Left hindlimb (tissue), 1 donor: ENCODE measurements at regions not wholly inside any gene's neighbourhood (a gene's known extent, or its start where the extent isn't known, plus 50 kb on each side); places are given as distances from the start of the nearest gene placed in this dataset.

Experiments used
- DNase-seq: peaks from one replicate; pipeline ENCODE4 v3.0.0-alpha.2; 2018

DNA sequence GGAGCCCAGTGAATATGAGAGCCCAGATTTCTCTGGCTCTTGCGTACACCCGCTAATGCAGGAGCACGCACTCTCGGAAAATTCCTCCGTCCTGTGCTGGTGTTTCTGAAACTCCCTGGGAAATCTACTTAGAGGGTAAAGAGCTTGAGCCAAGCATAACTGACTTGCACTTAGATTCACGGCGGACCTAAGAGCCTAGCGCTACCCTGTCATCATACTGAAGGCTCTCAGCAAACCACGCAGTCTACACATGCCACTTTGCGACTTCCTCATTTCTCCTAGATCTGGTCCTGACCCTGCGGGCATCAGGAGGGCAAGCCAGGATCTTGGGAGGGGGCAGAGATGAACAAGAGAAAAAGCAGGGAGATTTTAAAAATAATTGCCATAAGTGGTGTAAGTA lies 324.7 kb downstream of the CD83 start:
- no peak for DNase-seq

DNA sequence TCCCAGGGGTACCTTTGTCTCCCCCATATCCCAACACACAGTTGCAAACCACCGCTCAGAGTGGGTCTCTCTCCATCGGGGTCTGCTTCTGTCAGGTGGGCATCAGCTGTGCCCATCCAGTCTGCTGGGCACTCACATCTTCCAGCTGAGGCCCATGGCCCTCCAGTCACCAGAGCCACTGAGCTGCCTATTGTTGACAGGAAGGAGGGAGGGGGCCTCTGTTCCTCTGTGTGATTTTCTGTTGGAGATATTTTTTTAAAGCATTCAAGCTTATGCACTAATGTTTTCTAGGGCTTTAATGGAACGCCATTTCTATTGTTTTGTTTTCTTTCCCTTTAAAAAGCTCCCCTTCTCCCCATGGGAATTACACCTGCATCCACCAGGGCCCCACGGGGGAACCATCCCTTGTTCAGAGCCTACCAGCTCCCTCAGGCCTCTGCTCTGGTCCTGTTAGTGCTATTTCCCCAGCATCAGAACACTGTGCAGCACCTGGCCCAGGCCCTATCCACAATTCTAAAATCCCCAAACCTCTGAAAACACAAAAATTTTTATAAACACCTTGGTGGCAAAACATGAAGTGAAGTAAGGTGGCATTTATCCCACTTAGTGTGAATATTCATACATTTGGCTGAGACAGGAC lies 326.2 kb downstream of the CD83 start:
- DNase-seq: no peak

DNA sequence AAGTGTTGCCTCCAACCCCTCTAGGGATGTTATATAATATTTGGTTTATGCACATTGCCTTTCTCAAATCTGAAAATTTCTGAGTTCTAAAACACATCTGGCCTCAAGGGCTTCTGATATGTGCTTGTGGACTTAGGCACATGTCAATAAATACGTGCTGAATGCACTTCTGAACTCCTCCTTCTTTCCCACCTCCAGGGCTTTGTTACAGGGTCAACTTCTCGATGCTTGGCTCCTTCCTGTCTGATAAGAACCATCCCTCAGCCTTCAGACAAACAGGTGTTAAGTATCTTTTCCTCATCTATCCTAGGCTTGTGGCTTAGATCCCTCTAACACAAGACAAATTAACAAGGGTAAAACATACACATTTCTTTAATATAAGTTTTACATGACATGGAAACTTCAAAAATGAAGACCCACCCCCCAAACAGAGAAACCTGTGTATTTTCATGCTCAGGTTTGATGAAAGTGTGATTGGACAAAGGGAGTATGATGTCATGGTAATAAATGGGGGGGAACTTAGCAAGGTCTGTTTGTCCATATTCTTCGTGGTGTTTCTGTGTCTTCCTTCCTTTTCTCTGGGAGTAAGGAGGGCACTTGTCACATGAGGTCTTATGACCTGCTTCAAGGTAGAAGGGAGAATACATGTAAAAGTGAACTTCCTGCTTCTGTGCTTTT lies 326.9 kb downstream of the CD83 start:
- DNase-seq: no peak

DNA sequence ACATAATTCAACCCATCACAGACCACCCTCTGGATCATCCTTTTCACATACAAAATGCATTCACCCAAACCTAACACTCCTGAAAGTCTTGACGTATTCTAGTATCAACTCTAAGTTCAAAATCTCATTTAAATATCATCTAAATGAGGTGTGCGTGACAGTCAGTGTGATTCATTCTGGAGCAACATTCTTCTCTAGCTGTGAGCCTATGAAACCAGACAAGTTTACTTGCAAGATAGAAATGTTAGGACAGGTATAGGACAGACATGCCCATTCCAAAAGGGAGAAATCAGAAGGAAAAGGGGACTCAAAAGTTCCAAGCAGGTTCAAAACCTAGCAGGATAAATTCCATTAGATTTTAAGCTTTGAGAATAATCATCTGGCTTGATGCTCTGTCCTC lies 329.7 kb downstream of the CD83 start:
- DNase-seq: no peak

DNA sequence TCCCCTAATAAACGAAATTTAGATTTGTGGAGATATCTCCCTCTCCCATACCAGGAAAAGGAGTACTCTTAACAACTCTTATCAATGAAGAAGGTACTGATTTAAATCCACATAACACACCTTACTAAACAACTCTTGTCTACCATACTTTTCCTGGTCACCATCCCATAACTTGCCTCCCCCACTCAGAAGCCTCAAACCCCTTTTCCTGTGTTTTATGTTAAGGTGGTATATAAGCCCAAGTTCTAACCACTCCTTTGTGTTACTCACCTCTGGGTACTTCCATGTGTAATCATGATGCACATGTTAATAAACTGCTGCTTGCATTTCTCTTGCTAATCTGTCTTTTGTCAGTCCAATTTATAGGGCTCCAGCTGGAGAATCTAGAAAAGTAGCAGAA lies 330.7 kb downstream of the CD83 start:
- DNase-seq: no peak

DNA sequence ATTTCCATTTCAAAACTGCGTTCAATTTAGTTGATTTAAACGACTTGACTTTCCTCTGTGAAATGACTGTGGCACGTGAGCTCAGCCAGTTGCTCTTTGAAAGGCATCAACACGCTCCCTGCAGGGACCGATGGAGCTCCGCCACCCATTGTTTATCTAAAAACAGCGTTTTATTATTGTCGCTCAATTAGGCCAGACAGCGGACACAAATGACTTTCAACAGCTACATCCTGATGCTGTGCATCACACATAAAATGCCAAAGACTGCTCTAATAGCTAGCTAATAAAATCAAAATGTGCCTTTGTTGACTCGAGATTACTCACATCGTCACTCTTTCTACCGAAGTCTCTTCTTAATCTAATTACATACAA lies 332.5 kb downstream of the CD83 start:
- DNase-seq: no peak

DNA sequence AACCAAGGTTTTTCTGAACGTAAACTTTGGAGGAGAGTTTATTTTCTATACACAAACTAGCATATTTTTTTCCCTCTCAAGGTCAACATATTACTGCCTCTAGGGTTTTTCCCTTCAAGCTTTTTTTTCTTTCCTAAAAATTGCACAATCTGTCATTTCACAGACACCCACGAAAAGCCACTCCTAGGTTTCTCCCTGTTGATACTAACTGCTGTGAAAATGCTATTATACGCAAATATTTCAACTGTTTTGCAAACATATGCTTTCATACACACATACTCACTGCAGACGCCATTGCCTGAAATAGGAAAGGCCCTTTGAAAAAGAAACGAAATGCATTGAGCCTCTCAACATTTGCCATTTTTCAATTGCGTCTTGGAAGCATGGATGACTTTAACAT lies 333.0 kb downstream of the CD83 start:
- no peak for DNase-seq

DNA sequence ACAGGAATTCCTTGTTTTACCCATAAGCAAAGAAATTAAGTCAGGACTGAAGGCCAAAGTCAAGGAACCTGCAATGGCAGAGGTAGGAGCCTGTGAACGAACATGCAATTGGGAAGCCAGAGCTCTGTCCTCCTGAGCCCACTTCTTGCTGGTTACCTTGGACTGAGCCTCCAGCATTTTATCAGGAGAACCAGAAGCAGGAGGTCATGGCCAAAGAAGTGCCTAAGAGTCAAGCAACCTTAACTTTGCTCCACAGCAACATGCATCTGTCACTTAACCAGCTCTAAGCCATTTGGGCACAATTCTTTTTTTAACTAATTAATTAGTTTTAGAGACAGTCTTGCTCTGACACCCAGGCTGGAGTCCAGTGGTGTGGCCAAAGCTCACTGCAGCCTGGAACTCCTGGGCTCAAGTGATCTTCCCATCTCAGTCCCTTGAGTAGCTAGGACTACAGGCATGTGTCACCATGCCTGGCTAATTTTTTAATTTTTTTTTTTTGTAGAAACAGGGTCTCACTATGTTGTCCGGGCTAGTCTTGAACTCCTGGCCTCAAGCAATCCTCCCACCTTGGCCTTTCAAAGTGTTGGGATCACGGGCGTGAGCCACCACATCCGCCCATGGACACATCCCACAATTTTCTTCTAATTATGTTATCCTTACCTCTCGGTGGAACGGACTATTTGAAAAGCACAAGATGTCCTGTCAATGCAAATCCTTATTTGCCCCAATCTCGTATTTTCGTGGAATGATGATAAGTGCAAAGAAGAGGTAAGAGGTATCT lies 334.2 kb downstream of the CD83 start:
- no peak for DNase-seq

DNA sequence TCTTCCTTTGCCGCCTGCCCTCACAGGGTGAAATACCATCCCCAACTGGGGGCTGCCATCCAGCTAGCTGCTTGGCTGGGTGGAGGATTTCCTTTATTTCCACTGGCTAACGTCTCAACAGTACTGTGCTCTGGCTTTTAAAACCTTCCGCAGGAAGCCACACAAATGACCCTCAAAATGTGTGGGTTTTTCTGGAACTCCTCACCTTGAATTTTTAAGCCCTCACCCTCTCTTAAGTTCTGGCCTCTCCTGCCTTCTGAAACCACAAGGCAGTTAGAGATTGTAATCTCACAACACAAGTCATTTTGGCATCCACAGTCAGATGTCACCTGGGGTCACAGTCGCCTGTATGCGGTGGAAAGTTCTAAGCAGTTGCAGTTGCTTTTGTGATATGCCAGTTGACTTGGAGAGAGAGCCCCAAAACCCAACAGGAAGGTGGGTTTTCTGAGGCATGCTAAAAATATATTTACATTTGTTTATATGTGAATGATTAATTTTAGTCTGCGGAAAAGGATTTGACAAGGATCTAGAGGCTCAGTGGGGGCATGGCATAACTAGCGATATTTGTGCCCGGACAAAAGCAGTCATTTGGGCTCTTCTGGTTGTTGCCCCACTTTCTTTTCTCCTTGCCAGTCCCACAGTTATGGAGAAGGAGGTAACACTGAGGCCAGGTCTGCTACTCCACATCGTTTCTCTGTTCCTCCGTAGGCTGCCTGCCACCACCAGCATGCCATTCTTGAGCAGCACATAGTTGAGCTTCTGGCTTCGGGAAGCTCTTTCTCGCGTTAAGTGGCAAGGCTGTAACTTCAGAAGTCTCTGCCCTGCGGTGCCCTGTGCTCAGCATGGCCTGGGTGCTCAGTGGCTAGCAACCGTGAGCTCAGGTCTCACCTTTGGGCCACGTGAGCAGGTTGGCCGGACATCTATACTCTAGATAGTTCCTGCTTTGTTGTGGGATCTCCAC lies 335.3 kb downstream of the CD83 start:
- no peak for DNase-seq

DNA sequence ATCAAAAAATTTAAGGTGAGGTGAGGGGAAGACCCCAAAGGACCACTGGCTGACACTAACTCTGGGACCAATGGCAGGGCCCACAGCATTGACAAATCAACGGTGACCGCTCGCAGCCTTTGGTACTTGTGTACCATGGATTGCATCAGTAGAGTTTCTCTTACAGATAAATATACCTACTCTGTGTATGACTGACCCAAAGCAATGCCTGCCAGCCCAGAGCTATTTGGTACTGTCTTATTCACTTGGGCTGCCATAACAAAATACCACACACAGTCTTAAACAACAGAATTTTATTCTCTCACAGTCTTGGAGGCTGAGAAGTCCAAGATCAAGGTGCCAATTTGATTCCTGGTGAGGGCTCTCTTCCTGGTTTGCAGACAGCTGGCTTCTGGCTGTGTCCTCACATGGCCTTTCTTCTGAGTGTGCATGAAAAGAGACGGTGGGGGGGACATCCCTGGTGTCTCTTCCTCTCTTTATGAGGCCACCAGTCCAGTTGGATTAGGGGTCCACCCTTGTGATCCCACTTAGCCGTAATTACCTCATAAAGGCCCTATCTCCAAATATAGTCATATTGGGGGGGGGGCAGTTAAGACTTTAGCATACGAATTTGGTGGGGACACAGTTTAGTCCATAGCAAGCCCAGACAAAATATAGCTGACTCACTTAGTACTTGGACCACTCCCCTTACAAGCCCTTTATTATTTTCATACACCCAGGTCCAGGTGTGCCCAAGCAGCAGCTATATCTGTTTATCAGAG lies 336.3 kb downstream of the CD83 start:
- no peak for DNase-seq

DNA sequence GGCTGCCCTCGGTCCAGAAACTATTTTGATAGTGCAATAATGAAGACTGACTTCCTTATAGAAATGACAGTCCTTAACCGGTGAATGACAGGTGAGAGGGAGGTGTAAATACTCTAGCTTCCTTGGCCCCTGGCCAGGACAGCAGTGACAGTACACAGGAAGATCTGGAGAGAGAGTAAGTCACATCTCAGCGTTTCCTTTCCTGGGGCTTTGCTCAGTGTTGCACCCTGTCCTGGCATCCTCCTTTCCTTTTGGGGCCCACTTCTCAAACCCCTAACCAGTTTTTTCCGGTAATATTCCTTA lies 336.9 kb downstream of the CD83 start:
- no peak for DNase-seq

DNA sequence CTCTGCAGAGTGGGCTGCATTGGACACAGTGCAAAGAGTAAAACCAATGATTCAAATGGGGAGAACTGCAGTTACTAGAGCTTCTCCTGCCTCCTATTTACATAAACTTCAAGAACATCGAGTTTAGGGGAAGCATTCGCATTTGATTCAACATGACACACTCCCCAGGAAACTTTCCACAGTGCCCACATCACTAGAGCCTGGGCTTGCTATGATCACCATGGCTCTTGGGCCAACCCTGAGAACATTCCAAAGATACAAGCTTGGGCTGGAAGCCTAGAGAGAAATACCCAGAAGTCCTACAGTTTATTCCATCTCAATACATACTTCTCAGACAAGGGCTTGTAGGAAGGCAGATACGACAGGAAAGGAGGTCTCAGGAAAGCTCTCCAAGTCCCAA lies 337.9 kb downstream of the CD83 start:
- DNase-seq: no peak

DNA sequence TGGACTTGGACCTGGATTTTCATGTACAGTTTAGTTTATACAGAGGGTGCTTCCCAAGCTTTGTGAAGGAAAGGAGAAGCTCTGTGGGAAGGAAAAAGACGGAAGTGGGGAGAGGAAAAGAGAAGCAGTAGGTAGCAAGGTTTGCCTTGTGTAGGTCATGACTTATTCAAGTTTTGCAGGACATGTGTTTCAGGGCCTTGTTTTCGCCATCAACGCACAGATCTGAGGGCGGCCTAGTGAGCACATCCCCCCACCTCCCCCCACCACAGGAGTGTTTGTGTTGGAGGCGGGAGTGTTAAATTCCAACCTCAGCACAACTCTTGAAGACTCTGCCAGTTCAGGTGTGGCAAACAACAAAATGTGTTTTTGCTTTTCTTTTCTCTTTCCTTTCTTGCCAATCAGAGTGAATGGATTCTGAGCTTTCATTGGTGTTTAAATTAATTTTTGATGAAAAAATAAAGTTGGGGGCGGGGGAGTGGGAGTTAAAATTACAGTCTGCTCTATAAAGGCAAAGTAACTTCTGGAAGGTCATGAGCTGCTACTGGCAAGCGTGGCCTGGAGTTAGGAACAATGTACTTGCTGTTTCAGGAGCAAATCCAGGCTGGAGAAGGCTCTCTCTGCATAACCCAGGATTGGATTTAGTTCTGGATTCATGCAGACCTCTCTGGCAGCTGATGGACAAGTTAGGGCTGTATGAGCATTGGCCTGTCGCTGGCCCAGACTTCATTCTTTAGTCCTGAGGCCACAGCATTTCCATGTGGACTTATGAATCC lies 338.5 kb downstream of the CD83 start:
- no peak for DNase-seq

DNA sequence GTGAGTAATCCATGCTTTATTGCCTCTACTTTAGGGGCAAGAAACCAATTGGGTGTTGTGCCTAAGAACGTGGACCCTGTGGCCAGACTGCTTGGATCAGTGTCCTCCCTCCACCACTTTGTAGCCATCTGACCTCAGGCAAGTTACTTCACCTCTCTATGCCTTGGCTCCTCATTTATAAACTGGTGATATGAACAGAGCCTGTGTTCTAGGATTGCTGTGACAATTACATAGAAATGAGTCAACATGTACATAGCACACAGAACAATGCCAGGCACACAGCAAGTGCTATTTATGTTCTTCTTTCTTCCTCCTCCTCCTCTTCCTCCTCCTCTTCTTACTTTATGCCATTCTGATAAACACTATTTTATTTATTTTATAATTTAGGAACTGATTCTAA lies 339.4 kb downstream of the CD83 start:
- DNase-seq: no peak

DNA sequence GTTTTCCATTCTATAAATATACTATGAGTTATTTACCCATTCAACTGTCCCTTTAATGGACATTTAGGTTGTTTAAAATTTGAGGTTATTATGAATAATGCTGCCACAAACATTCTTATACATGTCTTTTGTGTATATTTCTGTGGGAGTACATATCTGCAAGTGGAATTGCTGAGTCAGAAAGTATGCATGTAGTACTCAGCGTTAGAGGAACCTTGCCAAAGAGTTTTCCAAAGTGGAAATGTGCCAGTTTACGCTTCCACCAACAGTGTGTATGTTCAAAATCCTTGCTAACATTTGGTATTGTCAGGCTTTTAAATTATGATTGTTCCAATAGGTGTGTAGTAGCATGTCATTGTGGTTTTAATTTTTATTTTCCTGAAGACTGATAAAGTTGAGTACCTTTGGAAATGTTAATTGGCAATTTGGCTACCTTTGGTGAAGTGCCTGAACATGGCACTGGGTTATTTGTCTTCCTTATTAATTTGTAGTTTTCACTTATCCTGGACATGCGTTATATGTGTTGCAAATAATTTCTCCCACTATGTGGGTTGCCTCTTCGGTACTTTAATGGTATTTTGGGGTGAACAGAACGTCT lies 341.2 kb downstream of the CD83 start:
- no peak for DNase-seq

DNA sequence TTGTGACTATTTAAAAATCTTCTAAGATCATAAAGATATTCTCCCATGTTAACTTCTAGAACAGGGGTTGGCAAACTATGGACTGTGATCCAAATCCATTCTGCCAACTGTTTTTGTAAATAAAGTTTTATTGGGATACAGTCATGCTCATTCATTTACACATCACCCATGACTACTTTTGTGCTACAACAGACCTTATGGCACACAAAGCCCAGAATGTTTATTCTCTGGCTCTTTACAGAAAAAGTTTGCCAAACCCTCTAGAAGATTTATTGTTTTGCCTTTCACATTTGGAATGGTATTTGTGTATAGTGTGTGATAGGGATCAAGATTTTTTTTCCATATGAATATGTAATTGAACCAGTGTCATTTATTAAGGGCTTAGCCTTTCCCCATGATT lies 341.7 kb downstream of the CD83 start:
- DNase-seq: no peak

DNA sequence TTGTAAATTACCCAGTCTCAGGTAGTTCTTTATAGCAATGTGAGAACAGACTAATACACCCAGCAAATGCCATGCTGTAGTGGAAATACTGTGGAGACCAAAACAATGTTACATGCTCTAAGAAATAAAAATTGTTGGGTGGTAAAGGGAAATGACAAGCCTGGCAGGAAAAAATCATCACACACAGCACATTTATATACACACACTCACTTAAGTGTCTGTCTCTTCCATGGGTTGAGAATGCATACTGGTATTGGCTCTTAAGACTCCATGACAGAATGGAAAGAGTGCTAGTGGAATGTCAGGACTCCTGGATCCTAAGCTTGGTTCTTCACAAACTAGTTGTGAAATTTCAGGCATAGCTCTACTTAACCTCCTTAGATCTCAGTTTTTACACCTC lies 343.0 kb downstream of the CD83 start:
- DNase-seq: no peak

DNA sequence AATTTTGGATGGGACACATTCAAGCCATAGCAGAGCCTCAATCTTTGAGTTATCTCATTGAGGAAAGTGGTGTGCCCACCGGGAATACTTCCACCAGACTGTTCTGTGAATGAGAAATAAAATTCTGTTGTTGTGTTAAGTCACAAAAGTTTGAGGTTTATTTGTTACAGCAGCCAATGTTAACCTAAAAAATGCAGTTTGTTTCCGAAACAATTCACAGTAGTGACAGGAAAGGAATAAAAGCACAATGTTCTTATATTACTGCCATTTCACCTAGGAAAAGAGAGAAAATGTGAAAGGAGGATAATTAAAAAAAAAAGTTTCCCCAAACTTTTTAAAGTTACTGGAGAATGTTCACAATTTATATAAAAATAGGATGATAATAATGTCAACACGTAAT lies 344.6 kb downstream of the CD83 start:
- DNase-seq: no peak

DNA sequence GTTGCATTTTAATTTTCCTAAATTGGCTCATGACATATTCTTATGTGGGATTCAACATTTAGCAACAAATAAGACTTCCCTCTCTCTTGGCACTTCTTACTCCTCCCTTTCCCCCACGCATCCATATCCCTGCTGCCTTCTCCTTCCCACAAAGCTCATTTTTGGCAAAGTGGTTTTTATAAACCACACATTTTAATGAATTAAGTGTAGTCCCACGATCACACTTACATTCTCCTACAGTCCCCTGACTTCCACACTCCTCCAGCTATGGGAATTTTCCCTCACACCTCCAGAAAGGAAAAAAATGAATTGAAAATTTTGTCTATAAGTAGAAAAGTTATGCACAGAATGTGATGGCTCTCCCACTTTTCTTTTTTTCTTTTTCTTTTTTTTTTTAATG lies 345.0 kb downstream of the CD83 start:
- DNase-seq: no peak

DNA sequence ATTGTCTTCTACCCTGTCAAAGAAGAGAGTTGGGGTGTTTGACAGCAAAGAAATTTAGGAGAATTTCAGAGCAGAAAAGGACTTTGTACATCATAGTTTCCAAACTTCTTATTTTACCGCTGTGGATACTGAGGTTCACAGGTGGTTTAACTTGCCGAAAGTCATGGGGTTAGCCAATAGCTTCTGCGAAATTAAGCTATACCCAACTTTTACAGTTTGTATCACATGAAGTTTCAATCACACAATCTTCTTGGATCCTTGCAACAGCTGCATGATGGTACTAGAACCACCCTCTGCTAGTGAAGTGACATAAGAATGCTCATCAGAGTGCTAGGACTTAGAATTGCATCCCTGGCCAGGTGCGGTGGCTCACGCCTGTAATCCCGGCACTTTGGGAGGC lies 345.5 kb downstream of the CD83 start:
- DNase-seq: no peak

DNA sequence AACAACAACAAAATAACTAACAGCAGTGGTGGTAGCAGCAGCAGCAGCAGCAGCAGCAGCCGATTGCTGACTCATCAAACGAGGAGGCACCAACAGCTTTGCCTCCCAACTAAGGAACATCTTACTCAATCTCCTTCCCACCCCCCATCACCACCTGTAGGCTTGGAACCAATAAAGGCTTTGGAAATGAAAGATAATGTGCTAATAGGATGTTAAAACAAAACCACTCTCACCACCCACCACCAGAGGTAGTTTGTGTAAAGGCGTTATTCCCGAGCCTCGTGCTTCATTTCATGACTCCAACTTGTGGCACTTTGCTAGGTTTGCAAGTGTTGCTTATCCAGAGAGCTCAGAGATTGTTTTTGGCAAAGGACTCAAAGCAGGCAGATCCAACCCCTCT lies 346.5 kb downstream of the CD83 start:
- DNase-seq: no peak
